ENCODE measurements at regions not wholly inside any gene's neighbourhood (a gene's known extent, or its start where the extent isn't known, plus 50 kb on each side); places are given as distances from the start of the nearest gene placed in this dataset.

GRCh38 chr22:49077586-49077985, 750.1 kb downstream of the BRD1 start:
- Histone ChIP-seq H4K5ac (ENCODE audit: low read depth, low read length) (no peak overlapping the region), H3K36me3 (ENCODE audit: control insufficient read depth, insufficient read depth, low read length) (no peaks in the 10 kb centered on the region), H3K23ac (ENCODE audit: low read depth, low read length) (no peak overlapping the region), H4K8ac (ENCODE audit: low read depth in 2 of 2, low read length in 2 of 2) (no peak overlapping the region), H2AK9ac (replicated peaks; ENCODE audit: low read depth, low read length, poor library complexity) (no peak overlapping the region), H2BK5ac (ENCODE audit: low read depth, low read length, poor library complexity, severe bottlenecking) (no peak overlapping the region), H4K91ac (ENCODE audit: insufficient read depth, low read depth, low read length) (no peak overlapping the region), H3K4ac (ENCODE audit: low read depth, low read length) (no peak overlapping the region), H3K14ac (replicated peaks; ENCODE audit: low read depth, low read length) (no peak overlapping the region), H3K9ac (ENCODE audit: low read depth, low read length) (no peak overlapping the region), H3K56ac (ENCODE audit: extremely low read depth, insufficient read depth, low read length) (no peak overlapping the region), H3K9me3 (ENCODE audit: control insufficient read depth, insufficient read depth, low read length) (peaks cover 69% of the 10 kb centered on the region), H3K4me3 (ENCODE audit: insufficient read depth, low read depth, low read length) (no peak overlapping the region), H2AK5ac (ENCODE audit: low read depth, low read length) (no peak overlapping the region), H3K9me1 (ENCODE audit: insufficient read depth, low read length) (no peaks in the 10 kb centered on the region), H2BK20ac (ENCODE audit: low read depth, low read length) (no peak overlapping the region), H3K27ac (ENCODE audit: insufficient read depth, low read length) (no peak overlapping the region), H2BK120ac (ENCODE audit: low read depth, low read length) (no peak overlapping the region), H4K20me1 (ENCODE audit: insufficient read depth, low read length) (no peaks in the 10 kb centered on the region), H3K79me1 (ENCODE audit: low read depth in 1 of 2, low read length in 2 of 2) (no peaks in the 10 kb centered on the region), H3K18ac (ENCODE audit: low read depth, low read length) (no peak overlapping the region), H3K27me3 (ENCODE audit: control insufficient read depth, insufficient read depth, low read length) (no peaks in the 10 kb centered on the region), H2AFZ (replicated peaks; ENCODE audit: low read length, poor library complexity) (no peak overlapping the region), H3K4me2 (ENCODE audit: low read depth, low read length) (no peak overlapping the region), H2BK15ac (ENCODE audit: low read depth, low read length) (no peak overlapping the region), H3K4me1 (ENCODE audit: control insufficient read depth, insufficient read depth, low read length) (no peaks in the 10 kb centered on the region)
- BruUV-seq (replicated peaks): no TSS peak
- ChIA-PET CTCF (no interaction called here), POLR2A (ENCODE audit: unreplicated experiment) (no interaction called here)
- DNase-seq (no peak), ATAC-seq (ENCODE audit: low read depth) (no peak)
- in situ Hi-C loops (cut with MboI; ENCODE audit: low sequenced_read_pairs) (no loop called here), dilution Hi-C loops (cut with HindIII; ENCODE audit: low sequenced_read_pairs, unreplicated experiment) (no loop called here), intact Hi-C loops (cut with micrococcal nuclease) (no loop called here)
- TF ChIP-seq CEBPB (IDR thresholded peaks at IDR 0.05; ENCODE audit: low read depth, low read length) (no peak), MAFK (IDR thresholded peaks at IDR 0.05; ENCODE audit: low read depth, low read length) (no peak), USF2 (IDR thresholded peaks at IDR 0.05; ENCODE audit: low read depth, low read length) (no peak), NFE2L2 (IDR thresholded peaks at IDR 0.05; ENCODE audit: low read depth, low read length) (no peak), CHD1 (IDR thresholded peaks at IDR 0.05; ENCODE audit: low read depth, low read length) (no peak), SMC3 (IDR thresholded peaks at IDR 0.05; ENCODE audit: low read depth, low read length) (no peak), FOS (IDR thresholded peaks at IDR 0.05; ENCODE audit: low read depth, low read length) (no peak), RFX5 (IDR thresholded peaks at IDR 0.05; ENCODE audit: low read depth, low read length) (no peak), RAD21 (IDR thresholded peaks at IDR 0.05; ENCODE audit: low read length) (no peak), POLR2A (IDR thresholded peaks at IDR 0.05; ENCODE audit: low read depth, low read length) (no peak), BHLHE40 (IDR thresholded peaks at IDR 0.05; ENCODE audit: low read depth, low read length) (no peak), MXI1 (IDR thresholded peaks at IDR 0.05; ENCODE audit: borderline replicate concordance, low read depth, low read length) (no peak), RCOR1 (IDR thresholded peaks at IDR 0.05; ENCODE audit: insufficient replicate concordance, low read length) (no peak)
- TF ChIP-seq, protein P1, sequence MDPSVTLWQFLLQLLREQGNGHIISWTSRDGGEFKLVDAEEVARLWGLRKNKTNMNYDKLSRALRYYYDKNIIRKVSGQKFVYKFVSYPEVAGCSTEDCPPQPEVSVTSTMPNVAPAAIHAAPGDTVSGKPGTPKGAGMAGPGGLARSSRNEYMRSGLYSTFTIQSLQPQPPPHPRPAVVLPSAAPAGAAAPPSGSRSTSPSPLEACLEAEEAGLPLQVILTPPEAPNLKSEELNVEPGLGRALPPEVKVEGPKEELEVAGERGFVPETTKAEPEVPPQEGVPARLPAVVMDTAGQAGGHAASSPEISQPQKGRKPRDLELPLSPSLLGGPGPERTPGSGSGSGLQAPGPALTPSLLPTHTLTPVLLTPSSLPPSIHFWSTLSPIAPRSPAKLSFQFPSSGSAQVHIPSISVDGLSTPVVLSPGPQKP (IDR thresholded peaks at IDR 0.05; ENCODE audit: borderline replicate concordance, low read depth, low read length): no peak
- no CpG with 5 or more reads among the region's 11 CpGs for WGBS, 2 experiments (ENCODE audit: extremely low coverage in 2 of 2, insufficient read length in 1 of 2)

Data from IMR-90 (cell line).